GM19043 (cell line): ENCODE measurements at regions not wholly inside any gene's neighbourhood (a gene's known extent, or its start where the extent isn't known, plus 50 kb on each side); places are given as distances from the start of the nearest gene placed in this dataset.

Source experiments
- ATAC-seq: cut with Tn5 transposase; IDR thresholded peaks from one replicate; pipeline ENCODE4 v1.9.1; 2021; ENCODE audit warnings: low read depth; ENCODE audit not compliant: unreplicated experiment

DNA sequence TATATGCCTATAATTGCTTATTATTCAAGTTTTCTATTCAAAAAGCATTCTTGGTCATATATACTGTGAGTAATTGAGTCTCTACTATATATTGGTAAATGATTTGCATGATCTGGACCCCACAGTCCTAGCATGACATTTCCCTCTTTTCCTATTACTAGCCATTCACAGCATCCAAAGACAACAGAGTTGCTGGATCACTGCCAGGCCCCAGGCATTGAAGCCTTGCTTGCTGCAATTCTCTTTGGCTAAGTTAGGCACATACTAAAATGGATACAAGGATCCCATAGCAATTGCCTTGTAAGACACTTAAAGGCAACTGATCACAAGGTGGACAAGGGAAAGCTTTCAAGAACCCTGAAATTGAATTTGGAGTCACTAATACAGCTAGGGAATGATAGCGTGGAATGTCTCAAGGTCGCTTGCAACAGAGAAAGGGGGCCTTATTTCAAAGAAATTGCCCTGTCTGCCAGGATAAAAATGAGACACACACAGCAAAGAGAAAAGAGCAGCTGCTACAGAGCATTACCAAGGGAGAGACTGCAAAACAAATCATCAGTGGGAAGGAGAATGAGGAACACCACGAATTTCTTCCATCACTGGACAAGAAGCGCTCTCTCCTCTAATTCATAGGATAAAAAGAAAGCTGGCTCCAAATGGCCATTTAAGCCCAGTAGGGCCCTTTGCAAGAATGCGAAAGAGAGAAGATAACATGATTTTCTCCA is 77.1 kb upstream of the EPHA4 start:
- ATAC-seq = no peak

DNA sequence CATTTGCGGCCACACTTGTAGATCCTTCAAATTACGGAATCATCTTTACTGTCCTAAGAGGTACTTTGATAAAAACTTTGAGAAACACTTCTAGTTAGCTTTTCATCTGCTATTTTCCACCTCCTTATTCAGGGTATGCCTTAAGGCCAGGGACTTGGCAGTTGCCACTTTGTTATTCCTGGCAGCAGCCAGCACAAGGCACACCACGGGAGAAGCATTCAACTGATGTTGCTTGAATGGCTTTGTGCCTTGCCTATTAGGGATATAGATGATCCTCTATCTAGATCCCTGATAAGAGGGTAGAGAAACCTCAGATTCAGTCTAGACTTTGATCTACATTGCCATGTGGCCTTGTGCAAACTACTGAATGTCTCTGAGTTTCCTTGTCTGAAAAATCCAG is 70.3 kb upstream of the EPHA4 start:
- no peak for ATAC-seq

DNA sequence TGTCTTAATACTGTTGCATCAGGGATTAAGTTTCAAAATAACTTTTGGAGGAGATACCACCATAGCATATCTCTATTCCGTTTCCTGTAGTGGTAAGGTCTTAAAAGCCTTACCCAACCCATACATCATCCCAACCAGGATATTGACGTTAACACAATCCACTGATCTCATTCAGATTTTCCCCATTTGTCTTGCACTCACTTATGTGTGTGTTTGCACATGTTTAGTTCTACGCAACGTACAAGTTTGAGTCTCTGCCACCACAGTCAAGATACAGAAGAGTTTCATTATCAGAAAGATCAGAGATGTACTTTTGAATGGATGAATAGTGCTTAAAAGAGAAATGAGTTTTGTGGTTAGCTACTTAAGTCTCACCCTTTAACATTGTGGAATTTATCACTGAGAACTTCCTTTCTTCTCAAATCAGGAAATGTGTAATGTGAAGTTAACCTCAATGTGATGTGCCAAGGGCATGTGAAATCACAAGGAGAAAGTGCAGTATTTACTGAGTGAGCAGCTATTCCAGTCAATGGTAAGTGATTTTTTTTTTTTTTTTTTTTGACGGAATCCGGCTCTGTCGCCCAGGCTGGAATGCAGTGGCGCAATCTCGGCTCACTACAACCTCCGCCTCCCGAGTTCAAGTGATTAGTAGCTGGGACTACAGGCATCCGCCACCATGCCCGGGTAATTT is 69.2 kb upstream of the EPHA4 start:
- ATAC-seq = no peak

DNA sequence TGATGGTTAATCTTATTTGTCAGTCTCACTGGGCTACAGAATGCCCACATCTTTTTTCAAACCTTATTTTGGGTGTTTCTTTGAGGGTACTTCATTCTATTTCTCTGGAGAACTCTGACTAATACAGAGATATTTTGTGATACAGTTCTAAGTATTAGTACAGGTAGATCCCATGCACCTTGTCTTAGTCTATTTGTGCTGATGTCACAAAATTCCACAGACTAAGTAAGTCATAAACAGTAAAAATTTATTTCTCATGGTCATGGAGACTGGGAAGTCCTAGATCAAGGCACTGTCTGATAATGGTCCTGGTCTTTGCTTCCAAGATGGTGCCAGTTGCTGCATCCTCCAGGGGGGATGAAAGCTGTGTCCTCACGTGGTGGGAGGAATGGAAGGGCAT is 68.6 kb upstream of the EPHA4 start:
- no peak for ATAC-seq

DNA sequence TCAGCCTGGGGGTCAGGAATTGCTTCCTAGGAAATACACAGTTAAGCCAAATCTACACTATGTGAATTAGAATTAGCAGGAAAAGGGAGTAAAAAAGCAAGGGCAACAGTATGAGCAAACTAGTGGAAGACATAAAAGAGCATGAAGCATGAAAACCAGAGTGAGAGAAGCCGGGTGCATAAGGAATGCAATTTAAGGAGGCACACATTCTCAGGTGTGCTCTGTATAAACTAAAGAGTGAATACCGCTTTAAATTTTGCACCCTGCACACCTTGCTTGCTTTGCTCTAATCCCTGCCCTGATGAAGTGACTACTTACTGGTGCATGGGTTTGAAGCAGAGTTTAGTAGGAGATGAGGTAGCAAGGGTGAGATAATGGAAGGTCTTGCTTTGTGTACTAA is 65.7 kb upstream of the EPHA4 start:
- ATAC-seq = no peak

DNA sequence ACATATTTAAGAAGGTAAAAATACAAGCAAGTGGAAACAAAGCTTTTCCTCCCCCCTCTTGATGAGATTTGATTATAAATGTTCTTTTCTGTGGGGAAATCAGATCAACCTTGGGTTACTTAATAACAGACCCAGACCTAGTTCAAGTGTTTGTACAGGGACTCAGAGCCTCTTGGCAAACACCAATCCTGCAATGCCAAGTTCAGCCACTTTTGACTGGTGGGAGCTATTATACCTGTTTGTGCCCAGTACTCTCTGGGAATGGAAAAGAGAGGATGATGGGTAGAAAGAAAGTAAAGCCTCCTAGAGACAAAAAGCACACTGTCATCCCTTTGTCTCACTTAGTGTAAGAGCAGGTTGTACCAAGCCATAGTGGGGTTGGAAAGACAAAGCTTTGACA is 63.8 kb upstream of the EPHA4 start:
- no peak for ATAC-seq

DNA sequence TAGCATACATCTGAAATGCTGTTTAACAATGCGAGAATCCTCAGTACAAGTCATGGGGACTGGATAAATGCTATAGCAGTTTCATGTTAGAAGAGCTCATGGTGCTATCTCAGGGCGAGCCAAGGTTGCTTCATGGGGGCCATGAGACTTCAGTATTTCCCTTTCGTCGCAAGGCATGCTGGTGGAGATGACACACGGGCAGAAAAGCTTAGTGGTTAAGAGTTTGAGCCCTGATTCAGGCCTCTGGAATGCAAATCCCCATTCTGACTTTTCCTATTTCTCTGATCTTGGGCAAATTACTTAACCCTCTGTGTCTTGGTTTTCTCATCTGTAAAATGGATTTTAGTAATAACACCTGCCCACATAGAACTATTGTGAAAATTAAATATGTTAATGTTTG is 57.4 kb upstream of the EPHA4 start:
- no peak for ATAC-seq

DNA sequence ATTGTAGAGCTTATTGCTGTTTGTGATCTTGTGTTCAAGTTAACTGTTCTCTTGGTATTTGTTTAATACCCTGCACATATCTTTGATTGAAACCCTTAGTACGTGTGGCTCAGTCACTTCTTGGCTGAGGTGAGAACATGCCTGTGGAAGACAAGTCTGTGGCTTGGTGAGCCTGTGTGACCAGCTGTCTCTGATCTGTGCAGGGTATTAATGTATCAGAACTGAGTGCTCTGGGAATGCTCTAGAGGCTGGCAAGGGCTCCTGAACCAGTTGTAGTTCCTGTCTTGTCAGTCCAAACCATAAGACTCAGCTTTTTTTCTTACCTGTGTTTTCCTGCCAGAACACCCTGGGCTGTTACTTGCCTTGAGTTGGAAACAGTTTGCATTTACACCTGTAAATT is 52.4 kb upstream of the EPHA4 start:
- no peak for ATAC-seq
